HG03196 (cell line): ENCODE measurements at regions not wholly inside any gene's neighbourhood (a gene's known extent, or its start where the extent isn't known, plus 50 kb on each side); places are given as distances from the start of the nearest gene placed in this dataset.
"Not testable (repeated sequence)": the region's sequence is repeated elsewhere in the genome, so short reads cannot be mapped to it uniquely, and the experiment has no call there.

ENCODE experiments used
- ATAC-seq: cut with Tn5 transposase; IDR thresholded peaks from one replicate; pipeline ENCODE4 v1.9.1; 2021; ENCODE audit not compliant: unreplicated experiment

DNA sequence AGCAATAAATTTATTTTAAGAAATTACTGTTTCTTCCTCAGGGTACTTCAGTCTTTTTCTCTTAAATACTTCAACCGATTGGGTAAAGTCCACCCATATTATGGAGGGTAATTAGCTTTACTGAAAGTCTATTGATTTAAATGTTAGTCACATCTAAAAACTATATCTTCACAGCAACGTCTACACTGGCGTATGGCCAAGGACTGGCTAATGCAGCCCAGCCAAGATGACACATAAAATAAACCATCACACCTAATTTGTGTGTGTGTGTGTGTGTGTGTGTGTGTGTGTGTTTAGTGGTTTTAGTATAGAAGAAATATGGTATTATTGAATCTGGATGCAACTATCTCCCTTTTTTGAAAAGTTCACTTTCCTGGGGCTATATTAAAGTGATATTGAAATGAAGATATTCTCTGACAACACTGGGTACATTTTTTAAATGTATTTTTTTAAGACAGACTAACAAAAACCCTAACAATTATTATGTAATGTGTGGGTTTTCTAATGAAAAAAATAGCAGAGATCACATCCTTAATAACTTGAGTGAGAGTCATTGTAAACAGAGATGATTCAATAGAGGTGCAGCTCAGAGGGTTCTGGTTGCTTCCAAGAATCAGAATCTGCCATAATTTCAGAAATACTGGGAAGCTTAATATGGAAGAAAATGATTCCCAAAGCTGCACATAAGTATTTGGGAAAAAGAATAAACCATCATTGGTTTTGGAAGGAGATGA is 584.2 kb upstream of the MBL2 start:
- ATAC-seq, result no peak

DNA sequence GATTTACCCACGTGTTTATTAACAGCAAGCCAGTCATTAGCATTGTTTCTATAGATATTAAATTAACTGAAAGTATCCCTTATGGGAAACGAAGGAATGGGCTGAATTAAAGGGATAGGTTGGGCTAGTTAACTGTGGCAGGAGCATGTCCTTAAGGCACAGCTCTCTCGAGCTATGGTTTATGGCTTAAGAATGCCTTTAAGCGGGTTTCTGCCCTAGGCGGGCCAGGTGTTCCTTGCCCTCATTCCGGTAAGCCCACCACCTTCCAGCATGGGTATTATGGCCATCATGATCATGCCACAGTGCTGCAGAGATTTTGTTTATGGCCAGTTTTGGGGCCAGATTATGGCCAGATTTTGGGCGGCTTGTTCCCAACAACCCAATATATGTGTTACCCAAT is 569.9 kb upstream of the MBL2 start:
- ATAC-seq, result not testable (repeated sequence)

DNA sequence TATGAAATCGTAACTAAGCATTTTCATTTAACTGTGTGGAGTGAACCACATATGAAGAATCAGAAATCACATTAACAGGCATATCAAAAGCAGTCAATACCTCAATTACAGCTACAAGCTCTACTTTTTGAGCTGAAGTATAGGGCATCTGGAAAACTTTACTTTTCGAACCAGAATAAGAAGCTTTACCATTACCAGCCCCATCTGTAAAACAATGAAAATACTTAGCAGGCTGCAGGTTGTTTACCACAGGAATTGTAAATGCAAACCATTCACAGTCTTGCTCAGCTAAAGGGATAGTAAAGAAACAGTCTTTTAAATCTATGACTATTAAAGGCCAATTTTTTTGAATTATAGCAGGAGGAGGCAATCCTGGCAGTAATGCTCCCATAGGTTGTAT is 565.6 kb upstream of the MBL2 start:
- not testable (repeated sequence) for ATAC-seq

DNA sequence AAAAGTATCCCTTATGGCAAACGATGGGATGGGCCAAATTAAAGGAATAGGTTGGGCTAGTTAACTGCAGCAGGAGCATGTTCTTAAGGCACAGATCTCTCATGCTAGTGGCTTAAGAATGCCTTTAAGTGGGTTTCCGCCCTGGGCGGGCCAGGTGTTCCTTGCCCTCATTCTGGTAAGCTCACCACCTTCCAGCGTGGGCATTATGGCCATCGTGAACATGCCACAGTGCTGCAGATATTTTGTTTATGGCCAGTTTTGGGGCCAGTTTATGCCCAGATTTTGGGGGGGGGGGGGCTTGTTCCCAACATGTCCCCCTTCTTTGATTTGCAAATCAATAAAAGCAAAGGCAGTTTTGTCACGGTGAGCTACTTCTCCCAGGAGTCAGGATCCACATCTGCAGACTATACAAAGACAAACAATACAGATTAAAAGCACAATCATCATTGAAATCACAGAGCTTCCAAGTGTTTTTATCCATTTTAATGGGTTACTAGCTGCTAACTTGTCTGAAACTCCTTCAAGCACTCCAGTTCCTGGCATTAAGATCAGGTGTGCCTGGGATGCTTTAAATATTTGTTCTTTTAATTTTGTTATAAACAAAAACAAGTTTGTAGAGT is 563.3 kb upstream of the MBL2 start:
- not testable (repeated sequence) for ATAC-seq

DNA sequence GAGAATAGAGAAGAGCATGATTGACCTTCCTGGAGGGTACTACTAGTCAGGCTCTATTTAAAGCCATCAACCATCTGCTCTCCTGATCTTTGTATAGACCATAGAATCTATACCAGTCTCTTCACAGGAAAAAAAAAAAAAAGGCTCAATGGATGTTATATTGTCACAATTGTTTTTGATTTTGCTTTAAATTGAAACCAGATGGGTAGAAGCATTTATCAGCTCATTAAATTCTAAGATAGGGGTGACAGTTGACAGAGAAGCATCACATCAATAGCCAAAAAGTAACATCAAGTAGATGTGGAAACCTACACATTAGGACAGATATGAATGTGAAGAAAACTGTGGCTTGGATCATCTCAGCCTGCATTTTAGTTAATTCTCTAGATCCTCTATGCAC is 558.9 kb upstream of the MBL2 start:
- no peak for ATAC-seq

DNA sequence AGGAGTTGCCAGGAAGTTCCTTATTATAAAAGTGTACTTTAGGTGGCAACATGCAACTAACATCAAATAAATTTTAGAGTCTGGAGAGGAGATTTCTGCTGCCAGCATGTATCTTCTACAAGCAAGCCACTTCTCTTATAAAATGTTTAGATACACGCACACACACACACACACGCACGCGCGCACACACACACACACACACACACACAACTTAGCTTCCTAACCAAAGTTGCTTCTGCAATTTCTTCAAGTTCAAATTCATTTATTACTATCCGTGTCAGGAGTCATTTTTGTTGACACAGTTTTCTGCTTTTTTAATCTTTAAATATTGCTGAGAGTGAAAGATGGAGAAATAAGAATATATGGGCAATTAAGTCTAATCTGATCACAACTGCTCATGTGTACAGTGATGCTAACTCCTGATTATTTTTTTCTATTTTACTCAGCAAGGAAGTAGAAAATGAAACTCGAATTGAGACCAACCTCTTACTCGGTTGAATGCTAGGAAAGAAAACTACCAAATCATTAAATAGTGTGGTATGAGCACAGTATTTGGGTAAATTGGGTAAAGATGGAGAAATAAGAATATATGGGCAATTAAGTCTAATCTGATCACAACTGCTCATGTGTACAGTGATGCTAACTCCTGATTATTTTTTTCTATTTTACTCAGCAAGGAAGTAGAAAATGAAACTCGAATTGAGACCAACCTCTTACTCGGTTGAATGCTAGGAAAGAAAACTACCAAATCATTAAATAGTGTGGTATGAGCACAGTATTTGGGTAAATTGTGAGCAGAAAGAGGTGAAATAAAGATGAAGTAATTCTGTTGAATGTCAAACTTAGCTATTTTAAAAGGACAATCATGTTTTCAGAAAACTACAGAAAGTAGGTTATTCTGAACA is 554.1 kb upstream of the MBL2 start:
- not testable (repeated sequence) for ATAC-seq

DNA sequence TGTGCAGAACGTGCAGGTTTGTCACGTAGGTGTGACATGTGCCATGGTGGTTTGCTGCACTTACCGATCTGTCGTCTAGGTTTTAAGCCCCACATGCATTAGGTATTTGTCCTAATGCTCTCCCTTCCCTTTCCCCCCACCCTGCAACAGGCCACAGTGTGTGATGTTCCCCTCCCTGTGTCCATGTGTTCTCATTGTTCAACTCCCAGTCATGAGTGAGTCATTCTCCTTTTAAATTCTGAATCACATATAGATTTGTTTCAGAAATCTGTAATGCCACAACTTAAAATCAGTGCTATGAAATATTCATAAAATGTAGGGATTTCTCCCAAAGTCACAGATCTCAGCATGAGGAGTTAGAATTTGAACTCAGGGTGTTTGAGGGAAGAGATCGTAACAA is 552.5 kb upstream of the MBL2 start:
- ATAC-seq, result no peak

DNA sequence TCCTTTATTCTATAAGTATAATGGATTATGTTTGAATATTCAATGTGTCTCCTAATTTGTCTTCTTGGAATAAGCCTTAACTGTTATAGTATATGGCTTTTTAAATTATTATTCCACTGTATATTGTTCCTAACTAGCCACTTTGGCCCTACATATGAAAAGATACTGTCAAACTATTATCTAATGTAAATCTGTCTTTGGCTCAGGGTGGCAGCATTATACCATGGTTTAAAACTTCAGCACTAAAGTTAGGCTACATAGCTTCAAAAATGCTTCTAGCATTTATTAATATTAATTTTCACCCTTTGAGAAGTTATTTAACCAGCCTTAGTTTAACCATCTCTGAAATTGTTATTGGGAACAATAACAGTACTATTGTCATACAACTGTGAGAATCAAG is 543.1 kb upstream of the MBL2 start:
- ATAC-seq, result no peak

DNA sequence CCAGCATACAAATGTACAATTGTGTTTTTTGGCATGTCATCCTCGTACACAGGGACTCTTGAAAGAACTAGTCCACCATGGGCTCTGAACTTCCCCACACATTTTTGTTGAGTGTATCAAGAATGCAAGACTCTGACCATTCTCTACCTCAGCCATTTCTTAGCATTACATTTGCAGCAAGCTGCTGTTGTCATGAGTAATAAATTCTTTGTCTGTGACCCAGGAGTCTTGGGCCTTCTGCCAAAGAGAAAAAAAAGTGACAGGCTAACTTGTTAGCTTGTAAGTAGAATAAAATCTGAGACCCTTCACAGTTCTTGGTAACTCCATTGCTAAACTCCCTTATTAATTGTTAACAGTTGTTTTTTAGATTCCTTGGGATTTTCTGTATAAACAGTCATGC is 542.3 kb upstream of the MBL2 start:
- no peak for ATAC-seq

DNA sequence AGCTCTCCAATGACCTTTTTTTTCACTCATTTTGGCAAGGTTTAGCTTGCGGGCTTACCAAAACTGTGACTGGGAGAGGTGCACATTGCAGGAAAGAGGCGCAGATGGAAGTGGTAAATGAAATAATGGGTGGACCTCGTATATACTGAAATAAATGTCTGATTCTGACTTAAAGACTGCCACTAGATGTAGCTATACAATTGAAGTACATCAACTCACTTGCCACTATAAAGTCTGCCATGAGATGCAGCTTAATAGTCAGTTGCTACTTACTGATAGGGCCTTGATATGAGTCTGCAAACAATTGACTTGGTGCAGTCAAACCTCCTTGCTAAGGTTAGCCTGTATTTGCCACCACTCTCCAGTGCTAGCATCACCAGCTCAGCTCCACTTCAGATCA is 525.9 kb upstream of the MBL2 start:
- no peak for ATAC-seq

DNA sequence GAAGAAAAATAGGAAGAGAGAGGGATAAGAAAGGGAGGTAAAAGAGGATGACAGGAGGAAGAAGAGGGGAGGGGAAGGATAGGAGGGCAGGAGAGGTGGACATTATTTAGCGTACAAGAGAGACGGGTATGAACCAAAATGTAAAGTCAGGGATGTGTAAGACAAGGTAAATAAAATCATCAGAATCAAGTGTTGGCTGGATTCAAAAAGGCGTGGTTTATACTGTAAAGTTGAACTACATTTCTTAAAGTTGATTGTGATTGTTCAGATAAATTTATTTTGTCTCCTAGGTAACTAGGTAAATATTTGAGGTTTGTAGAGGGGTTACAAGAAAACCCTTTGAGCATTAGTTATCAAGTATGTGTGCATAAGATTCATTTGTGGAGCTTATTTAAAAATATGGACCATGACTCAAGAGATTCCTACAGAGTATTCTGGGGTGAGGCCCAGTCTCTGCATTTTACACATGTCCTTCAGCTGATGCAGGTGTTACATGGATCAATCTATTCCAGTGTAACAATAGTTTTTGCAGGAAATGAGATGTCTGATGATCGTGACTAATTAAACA is 512.1 kb upstream of the MBL2 start:
- no peak for ATAC-seq

DNA sequence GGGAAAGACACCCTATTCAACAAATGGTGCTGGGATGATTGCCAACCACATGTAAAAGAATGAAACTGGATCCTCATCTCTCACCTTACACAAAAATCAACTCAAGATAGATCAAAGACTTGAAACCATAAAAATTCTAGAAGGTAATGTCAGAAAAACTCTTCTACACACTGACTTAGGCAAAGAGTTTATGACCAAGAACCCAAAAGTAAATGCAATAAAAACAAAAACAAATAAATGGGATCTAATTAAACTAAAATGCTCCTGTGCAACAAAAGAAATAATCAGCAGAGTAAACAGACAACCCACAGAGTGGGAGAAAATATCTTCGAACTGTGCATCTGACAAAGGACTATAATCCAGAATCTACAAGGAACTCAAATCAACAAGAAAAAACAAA is 504.2 kb upstream of the MBL2 start:
- no peak for ATAC-seq

DNA sequence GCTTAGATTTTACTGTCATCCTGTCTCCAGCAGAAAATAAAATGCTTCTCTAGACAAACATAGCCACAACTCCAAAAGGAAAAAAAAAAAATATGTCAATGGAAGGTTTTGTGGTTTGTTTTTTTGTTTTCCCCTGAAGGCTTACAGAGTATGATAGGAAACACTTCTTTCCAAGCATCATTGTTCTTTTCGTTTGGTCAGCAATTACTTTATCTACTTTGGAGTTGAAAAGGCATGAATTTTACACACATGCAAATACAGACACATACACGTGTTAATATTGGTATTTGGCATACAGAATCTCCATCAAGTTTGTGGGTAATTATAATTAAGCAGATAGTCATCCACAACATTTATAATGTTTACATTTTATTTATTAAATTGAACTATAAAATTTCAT is 496.9 kb upstream of the MBL2 start:
- no peak for ATAC-seq

DNA sequence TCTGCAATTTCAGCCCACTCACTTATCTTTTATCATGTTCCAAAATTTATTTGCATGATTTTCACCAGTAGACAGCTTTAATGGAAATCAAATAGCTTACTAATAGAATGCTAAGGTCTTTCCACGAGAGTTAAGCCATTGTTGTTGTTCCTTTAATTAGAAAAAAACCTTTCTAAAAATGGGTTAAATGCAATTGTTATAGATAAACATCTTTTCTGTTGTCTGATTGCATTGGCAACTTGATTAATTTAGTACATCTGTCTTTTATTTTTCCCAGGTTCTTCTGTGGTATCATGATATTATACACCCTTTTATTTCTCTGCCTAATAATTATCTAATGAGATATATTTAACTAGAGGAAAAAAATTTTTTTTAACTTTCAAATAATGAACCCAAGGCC is 487.6 kb upstream of the MBL2 start:
- no peak for ATAC-seq

DNA sequence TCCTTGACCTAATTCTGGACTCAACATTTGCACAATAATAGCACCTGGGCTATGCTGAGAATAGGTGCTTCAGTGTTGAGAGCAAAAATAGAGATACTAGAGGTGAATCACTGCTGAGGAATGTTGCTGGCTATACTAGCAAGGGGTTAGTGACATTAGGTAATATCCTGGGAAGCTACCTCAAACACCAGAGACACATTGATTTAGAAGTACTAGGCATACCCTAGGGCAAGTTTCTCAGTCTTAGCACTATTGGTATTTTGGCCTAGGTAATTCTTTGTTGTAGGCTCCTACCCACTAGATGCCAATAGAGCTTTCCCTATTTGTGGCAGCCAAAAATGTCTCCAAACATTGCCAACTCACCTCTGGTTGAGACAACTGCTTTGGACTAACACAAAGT is 484.0 kb upstream of the MBL2 start:
- no peak for ATAC-seq

DNA sequence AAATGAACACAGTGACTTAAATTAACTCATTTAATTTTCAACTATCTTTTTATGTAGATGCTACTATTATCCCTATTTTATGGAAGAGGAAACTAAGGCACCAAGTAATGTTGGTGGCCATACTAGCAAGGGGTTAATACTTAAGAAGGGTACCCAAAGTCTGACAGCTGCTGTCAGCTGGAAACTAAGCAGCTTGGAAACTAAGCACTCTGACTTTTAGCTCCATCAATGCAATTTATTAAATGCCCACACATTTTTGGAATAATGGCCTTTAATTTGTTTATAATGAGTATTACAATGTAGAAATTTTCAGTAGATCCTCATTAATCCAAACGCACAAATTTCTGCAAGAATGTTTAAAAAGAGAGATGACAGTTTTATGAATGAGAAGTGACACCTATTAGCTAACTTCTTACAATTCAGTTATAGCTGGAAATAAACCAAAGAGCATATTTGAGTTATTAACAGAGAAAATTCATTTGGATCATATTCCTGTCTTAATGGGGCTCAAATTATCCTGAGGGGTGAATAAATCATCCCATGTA is 483.1 kb upstream of the MBL2 start:
- ATAC-seq, result no peak

DNA sequence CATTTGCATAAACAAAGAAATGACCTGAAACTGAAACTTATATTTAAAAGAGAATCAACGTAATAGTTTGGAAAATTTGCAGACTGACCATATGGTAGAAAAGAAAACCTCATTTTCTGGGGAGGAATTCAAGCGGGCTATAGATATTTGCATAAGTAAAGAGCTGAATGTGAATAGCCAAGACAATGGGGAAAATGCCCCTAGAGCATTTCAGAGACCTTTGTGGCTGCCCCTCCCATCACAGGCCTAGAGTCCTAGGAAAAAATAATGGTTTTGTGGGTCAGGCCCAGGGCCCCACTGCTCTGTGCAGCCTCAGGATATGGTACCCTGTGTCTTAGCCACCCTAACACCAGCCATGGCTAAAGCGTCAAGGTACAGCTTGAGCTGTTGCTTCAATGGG is 480.6 kb upstream of the MBL2 start:
- no peak for ATAC-seq

DNA sequence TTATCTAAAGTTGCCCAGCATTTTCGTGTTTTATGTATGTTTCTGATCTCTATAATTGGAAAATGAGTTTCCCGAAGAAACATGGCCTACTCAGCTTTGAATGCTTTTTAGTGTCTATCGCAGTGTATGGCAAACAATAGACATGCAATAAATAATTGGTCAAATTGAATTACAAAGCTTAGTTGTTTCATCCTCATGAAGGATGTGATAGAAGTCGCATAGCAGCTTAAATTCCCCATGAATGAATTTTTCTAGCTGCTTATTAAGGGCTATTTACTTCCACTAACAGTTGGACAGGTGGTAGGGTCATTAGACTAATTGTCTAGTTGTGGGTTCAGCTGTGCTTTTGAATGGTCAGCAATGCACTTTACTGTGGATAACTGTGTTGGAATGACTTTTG is 467.3 kb upstream of the MBL2 start:
- ATAC-seq, result no peak

DNA sequence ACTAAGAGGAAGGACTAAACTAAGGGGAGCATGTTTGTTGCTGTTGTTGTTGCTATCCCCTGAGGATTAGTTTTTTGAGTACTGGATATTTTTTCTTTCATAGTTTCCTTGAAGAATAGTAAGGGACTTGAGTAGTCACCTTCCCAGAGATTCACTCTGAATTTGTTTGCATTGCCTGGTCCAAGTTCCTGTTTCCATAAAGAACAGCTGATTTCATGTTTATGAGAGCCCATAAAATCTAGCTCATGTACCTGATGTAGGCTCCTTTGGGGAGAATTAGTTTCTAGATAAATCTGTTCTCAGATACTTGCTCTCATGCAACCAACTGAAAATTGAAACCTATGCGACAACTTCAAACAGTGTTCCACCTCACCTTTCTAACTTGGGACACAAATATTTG is 464.4 kb upstream of the MBL2 start:
- ATAC-seq, result no peak

DNA sequence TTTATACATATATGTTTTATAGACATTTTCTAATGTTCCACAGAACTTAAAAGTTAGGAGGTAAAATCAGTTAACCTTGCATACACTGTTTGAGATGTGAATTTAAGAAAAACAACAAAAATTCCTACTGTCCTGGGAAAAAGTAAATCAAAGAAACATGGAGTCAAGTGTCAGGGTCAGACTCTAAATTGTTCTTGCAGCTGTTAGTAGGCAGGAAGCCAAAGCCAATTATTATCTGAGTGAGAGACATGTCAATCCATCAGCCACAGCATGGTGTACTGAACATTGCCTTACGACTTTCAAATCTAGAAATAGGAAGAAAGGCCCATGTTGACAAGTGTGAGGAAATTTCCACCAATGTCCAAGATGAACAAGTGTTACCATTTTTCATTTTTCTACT is 461.2 kb upstream of the MBL2 start:
- ATAC-seq, result no peak

DNA sequence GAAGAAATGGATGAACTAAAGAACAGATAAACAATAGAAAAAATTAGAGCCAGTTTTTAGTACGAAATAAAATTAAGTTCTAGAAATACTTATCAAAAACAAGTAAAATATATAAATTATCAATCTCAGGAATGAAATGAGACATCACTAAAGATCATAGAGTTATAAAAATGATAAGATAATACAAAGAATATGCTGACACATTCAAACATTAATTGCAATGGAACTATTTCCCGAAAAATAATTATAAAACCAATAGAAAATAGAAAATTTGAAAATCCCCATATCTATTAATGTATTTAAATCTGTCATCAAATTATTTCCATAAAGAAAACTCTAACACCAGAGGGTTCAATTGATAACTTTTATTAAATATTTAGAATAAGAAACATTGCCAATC is 458.1 kb upstream of the MBL2 start:
- no peak for ATAC-seq
